GM21717 (cell line): ENCODE measurements at regions not wholly inside any gene's neighbourhood (a gene's known extent, or its start where the extent isn't known, plus 50 kb on each side); places are given as distances from the start of the nearest gene placed in this dataset.
A peak's percentile ranks its signal among the peaks of the same experiment; 100 is the strongest.
"Not testable (repeated sequence)": the region's sequence is repeated elsewhere in the genome, so short reads cannot be mapped to it uniquely, and the experiment has no call there.

Experiments
- ATAC-seq: cut with Tn5 transposase; IDR thresholded peaks from one replicate; pipeline ENCODE4 v1.9.1; 2021; ENCODE audit warnings: mild to moderate bottlenecking, moderate library complexity; ENCODE audit not compliant: unreplicated experiment

- ATAC-seq: no peak
These were observed 251.4 kb downstream of the DEPDC1B start for GRCh38 chr5:60448600-60448999.

- no peak for ATAC-seq
These were observed 252.5 kb downstream of the DEPDC1B start for GRCh38 chr5:60447488-60447920.

- ATAC-seq: no peak
These were observed 253.0 kb downstream of the DEPDC1B start for GRCh38 chr5:60446917-60447316.

GRCh38 chr5:60445921-60446320 lies 254.0 kb downstream of the DEPDC1B start:
- ATAC-seq: no peak

GRCh38 chr5:60445427-60445826 lies 254.5 kb downstream of the DEPDC1B start:
- ATAC-seq: no peak

- no peak for ATAC-seq
These were observed 255.2 kb downstream of the DEPDC1B start for GRCh38 chr5:60444661-60445360.

GRCh38 chr5:60439552-60439951 lies 260.4 kb downstream of the DEPDC1B start:
- ATAC-seq: no peak

GRCh38 chr5:60437308-60437707 lies 262.7 kb downstream of the DEPDC1B start:
- no peak for ATAC-seq

- peak; percentile 63 for ATAC-seq
These were observed 263.4 kb downstream of the DEPDC1B start for GRCh38 chr5:60436518-60436917.

GRCh38 chr5:60435808-60436207 lies 264.2 kb downstream of the DEPDC1B start:
- no peak for ATAC-seq

GRCh38 chr5:60426189-60426588 lies 273.8 kb downstream of the DEPDC1B start:
- not testable (repeated sequence) for ATAC-seq

GRCh38 chr5:60420773-60421172 lies 279.2 kb downstream of the DEPDC1B start:
- not testable (repeated sequence) for ATAC-seq

GRCh38 chr5:60417500-60418181 lies 282.3 kb downstream of the DEPDC1B start:
- ATAC-seq: no peak

GRCh38 chr5:60415443-60415842 lies 284.5 kb downstream of the DEPDC1B start:
- no peak for ATAC-seq

GRCh38 chr5:60410427-60410826 lies 289.5 kb downstream of the DEPDC1B start:
- no peak for ATAC-seq

GRCh38 chr5:60404171-60404570 lies 295.8 kb downstream of the DEPDC1B start:
- ATAC-seq: no peak

GRCh38 chr5:60403343-60404006 lies 296.5 kb downstream of the DEPDC1B start:
- no peak for ATAC-seq

GRCh38 chr5:60402161-60402785 lies 297.7 kb downstream of the DEPDC1B start:
- no peak for ATAC-seq

- no peak for ATAC-seq
These were observed 298.4 kb downstream of the DEPDC1B start for GRCh38 chr5:60401526-60401925.

- ATAC-seq: no peak
These were observed 300.5 kb downstream of the DEPDC1B start for GRCh38 chr5:60399507-60399906.

GRCh38 chr5:60395712-60396329 lies 304.1 kb downstream of the DEPDC1B start:
- ATAC-seq: no peak
